Stimulated activated CD4-positive, alpha-beta T cell treated with anti-CD3 and anti-CD28 coated beads, Interleukin-15, amount 100 ng/mL, for 1 hour (primary cell): ENCODE measurements at regions not wholly inside any gene's neighbourhood (a gene's known extent, or its start where the extent isn't known, plus 50 kb on each side); places are given as distances from the start of the nearest gene placed in this dataset.
"Not testable (repeated sequence)": the region's sequence is repeated elsewhere in the genome, so short reads cannot be mapped to it uniquely, and the experiment has no call there.

Experiments
- DNase-seq, 2 donors: peaks; one replicate each; pipeline ENCODE4 v3.0.0-alpha.2; 2020; ENCODE audit warnings: low read depth in 1 of 2, low spot score in 1 of 2

GRCh38 chr2:145910416-145910815 is 1390.5 kb upstream of the ZEB2 start:
- DNase-seq, result no peak

GRCh38 chr2:145909766-145910165 is 1389.8 kb upstream of the ZEB2 start:
- DNase-seq, result no peak

GRCh38 chr2:145909175-145909755 is 1389.3 kb upstream of the ZEB2 start:
- no peak for DNase-seq

- no peak for DNase-seq
These were observed 1386.4 kb upstream of the ZEB2 start for GRCh38 chr2:145906354-145906753.

GRCh38 chr2:145905371-145905770 is 1385.5 kb upstream of the ZEB2 start:
- no peak for DNase-seq

- no peak for DNase-seq
These were observed 1377.2 kb upstream of the ZEB2 start for GRCh38 chr2:145897151-145897550.

- no peak for DNase-seq
These were observed 1368.0 kb upstream of the ZEB2 start for GRCh38 chr2:145887915-145888314.

- not testable (repeated sequence) for DNase-seq
These were observed 1361.1 kb upstream of the ZEB2 start for GRCh38 chr2:145880997-145881396.

GRCh38 chr2:145875016-145875415 is 1355.1 kb upstream of the ZEB2 start:
- no peak for DNase-seq

GRCh38 chr2:145874466-145874865 is 1354.5 kb upstream of the ZEB2 start:
- DNase-seq, result no peak

GRCh38 chr2:145864501-145864900 is 1344.6 kb upstream of the ZEB2 start:
- no peak for DNase-seq

GRCh38 chr2:145861940-145862339 is 1342.0 kb upstream of the ZEB2 start:
- no peak for DNase-seq

GRCh38 chr2:145860083-145860482 is 1340.2 kb upstream of the ZEB2 start:
- no peak for DNase-seq

- no peak for DNase-seq
These were observed 1335.2 kb upstream of the ZEB2 start for GRCh38 chr2:145855142-145855541.

- DNase-seq, result no peak
These were observed 1334.3 kb upstream of the ZEB2 start for GRCh38 chr2:145854039-145854755.

GRCh38 chr2:145851730-145852129 is 1331.8 kb upstream of the ZEB2 start:
- DNase-seq, result no peak

- no peak for DNase-seq
These were observed 1329.5 kb upstream of the ZEB2 start for GRCh38 chr2:145849466-145849865.

- no peak for DNase-seq
These were observed 1327.1 kb upstream of the ZEB2 start for GRCh38 chr2:145846982-145847381.

GRCh38 chr2:145845923-145846322 is 1326.0 kb upstream of the ZEB2 start:
- DNase-seq, result no peak

GRCh38 chr2:145845207-145845894 is 1325.4 kb upstream of the ZEB2 start:
- no peak for DNase-seq

GRCh38 chr2:145841973-145842372 is 1322.1 kb upstream of the ZEB2 start:
- no peak for DNase-seq

GRCh38 chr2:145836986-145837385 is 1317.1 kb upstream of the ZEB2 start:
- no peak for DNase-seq
